Sigmoid colon (tissue), 6 donors: ENCODE measurements at regions not wholly inside any gene's neighbourhood (a gene's known extent, or its start where the extent isn't known, plus 50 kb on each side); places are given as distances from the start of the nearest gene placed in this dataset.

Experiments used
- DNase-seq: peaks from one replicate; pipeline ENCODE4 v3.0.0-alpha.2; 2019
- H3K27ac ChIP-seq, 4 donors: fragments of 200-600 bp; sonication (generic); one replicate each; pipeline ENCODE4 v1.5.1; 2016 to 2019; ENCODE audit warnings: mild to moderate bottlenecking in 1 of 4
- H3K27me3 ChIP-seq, 3 donors: fragments of 200-600 bp; sonication (generic); one replicate each; pipeline ENCODE4 v1.5.1; 2019; ENCODE audit warnings: mild to moderate bottlenecking in 1 of 3
- H3K36me3 ChIP-seq, 4 donors: fragments of 200-600 bp; sonication (generic); one replicate each; pipeline ENCODE4 v1.5.1; 2016 to 2019
- H3K4me1 ChIP-seq, 4 donors: fragments of 200-600 bp; sonication (generic); one replicate each; pipeline ENCODE4 v1.5.1; 2017 to 2019
- H3K4me3 ChIP-seq, 4 donors: fragments of 200-600 bp; sonication (generic); one replicate each; pipeline ENCODE4 v1.5.1; 2017 to 2019; ENCODE audit warnings: mild to moderate bottlenecking in 2 of 4, moderate library complexity in 1 of 4
- H3K9me3 ChIP-seq, 4 donors: fragments of 200-600 bp in 3 of 4; sonication (generic) in 3 of 4; one replicate each; pipeline versions ENCODE4 v1.5.1 to v1.6.1; 2013 to 2019
- EP300 ChIP-seq, 4 donors: sonication (generic); formaldehyde crosslinking; IDR thresholded peaks; one replicate each; pipeline ENCODE4 v1.6.1; 2017; ENCODE audit warnings: antibody characterized with exemption in 4 of 4
- POLR2A ChIP-seq, 2 donors: fragments of 450-650 bp; IDR thresholded peaks; one replicate each; pipeline ENCODE4 v1.6.1; 2016; ENCODE audit warnings: antibody characterized with exemption in 2 of 2, mild to moderate bottlenecking in 2 of 2, moderate library complexity in 2 of 2
- POLR2AphosphoS5 ChIP-seq, 4 donors: sonication (generic); formaldehyde crosslinking; IDR thresholded peaks; one replicate each; pipeline ENCODE4 v1.6.1; 2017; ENCODE audit warnings: antibody characterized with exemption in 4 of 4
- WGBS, 2 donors: extraction: QIAGEN DNeasy Blood & Tissue Kit; methylation state at CpG; one replicate each; pipeline ENCODE4 v1.1.7; 2013; 5-methylcytosine and 5-hydroxymethylcytosine counted together
- intact Hi-C: fragments of 100-400 bp; cut with DNase I; formaldehyde crosslinking; loops from one replicate; pipeline ENCODE4 v1.15.1; 2023
- TF ChIP-seq, protein P1 (sequence below), 4 experiments: fragments of 450-650 bp in 3 of 4; fragments of 200-600 bp in 1 of 4; IDR thresholded peaks; one replicate each; pipeline ENCODE4 v1.5.1; 2016 to 2019; ENCODE audit warnings: antibody characterized with exemption in 4 of 4, mild to moderate bottlenecking in 3 of 4, moderate library complexity in 2 of 4
- donor health status: healthy with polysubstance abuse.
- donor health status: healthy.

DNA sequence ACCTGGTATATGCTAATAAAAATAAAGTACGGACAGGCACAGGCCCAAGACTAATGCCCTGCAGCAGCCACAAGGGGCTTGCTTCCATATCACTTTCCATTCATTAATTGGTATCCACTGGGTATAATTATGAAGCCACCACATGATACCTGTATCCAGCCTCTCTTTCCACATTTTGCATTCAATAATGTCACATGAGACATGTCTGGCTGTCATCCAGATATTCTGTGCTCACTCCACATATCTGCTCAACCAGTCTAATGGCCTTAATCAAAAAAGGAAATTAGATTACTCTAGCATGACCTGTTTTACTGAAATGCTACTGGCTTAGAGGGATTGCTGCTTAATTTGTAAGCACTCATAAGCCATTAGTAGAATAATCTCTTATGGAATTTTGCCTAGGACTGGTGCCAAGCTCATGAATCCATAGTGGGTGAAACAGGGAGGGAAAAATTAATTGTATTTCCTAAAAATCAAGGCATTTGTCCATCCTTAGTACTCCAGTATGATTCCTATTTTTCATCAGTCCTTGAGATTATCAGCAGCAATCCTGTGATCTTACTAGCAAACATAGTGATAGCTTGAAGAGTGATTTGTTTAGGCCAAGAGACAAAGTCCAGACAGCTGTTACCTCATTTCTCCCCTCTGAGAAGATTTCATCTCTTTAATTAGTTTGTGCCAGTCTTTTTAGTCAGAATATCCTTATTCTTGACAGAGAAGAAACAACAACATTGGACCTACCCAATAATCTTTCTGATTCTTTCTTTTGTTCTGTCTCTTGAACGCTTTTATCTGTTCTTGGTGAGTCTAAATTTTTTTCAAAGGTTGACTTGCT is 119.2 kb upstream of the ABCA1 start:
- Histone ChIP-seq H3K9me3 (no peaks in the 10 kb centered on the region), H3K27ac (no peak overlapping the region), H3K27me3 (no peaks in the 10 kb centered on the region), H3K4me3 (no peak overlapping the region), H3K36me3 (no peaks in the 10 kb centered on the region), H3K4me1 (peaks cover 0 to 9% (median 0%) of the 10 kb centered on the region in 4 donors)
- no peak for DNase-seq
- 94 to 98% methylated on average over 2 of the region's 2 CpGs for WGBS, 2 donors
- intact Hi-C loops: no loop called here
- no peak for TF ChIP-seq EP300 (IDR thresholded peaks at IDR 0.05)

DNA sequence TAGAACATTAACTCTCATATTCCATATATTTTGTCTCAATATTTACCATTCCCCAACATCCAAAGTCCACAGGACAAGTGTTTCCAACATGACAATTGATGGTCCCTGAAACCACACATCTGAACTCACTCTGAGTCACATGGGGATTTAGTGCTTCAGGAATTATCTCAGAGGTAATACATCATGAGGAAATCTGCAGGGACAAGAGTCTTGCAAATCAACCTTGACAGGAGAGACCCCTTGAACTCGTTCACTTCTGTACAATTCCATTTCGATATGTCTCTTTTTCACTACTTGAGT is 119.7 kb upstream of the ABCA1 start:
- H3K4me1 ChIP-seq: peaks cover 0 to 9% (median 0%) of the 10 kb centered on the region in 4 donors
- no peaks in the 10 kb centered on the region for H3K9me3 ChIP-seq
- H3K27ac ChIP-seq: no peak overlapping the region
- no peak for DNase-seq
- intact Hi-C loops: no loop called here
- 65 to 69% methylated on average over 2 of the region's 2 CpGs for WGBS, 2 donors
- no peaks in the 10 kb centered on the region for H3K27me3 ChIP-seq
- H3K4me3 ChIP-seq: no peak overlapping the region
- H3K36me3 ChIP-seq: no peaks in the 10 kb centered on the region
- TF ChIP-seq, protein P1, sequence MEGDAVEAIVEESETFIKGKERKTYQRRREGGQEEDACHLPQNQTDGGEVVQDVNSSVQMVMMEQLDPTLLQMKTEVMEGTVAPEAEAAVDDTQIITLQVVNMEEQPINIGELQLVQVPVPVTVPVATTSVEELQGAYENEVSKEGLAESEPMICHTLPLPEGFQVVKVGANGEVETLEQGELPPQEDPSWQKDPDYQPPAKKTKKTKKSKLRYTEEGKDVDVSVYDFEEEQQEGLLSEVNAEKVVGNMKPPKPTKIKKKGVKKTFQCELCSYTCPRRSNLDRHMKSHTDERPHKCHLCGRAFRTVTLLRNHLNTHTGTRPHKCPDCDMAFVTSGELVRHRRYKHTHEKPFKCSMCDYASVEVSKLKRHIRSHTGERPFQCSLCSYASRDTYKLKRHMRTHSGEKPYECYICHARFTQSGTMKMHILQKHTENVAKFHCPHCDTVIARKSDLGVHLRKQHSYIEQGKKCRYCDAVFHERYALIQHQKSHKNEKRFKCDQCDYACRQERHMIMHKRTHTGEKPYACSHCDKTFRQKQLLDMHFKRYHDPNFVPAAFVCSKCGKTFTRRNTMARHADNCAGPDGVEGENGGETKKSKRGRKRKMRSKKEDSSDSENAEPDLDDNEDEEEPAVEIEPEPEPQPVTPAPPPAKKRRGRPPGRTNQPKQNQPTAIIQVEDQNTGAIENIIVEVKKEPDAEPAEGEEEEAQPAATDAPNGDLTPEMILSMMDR (IDR thresholded peaks at IDR 0.05): no peak
- TF ChIP-seq EP300 (IDR thresholded peaks at IDR 0.05) (no peak), POLR2AphosphoS5 (IDR thresholded peaks at IDR 0.05) (no peak), POLR2A (IDR thresholded peaks at IDR 0.05) (no peak)

DNA sequence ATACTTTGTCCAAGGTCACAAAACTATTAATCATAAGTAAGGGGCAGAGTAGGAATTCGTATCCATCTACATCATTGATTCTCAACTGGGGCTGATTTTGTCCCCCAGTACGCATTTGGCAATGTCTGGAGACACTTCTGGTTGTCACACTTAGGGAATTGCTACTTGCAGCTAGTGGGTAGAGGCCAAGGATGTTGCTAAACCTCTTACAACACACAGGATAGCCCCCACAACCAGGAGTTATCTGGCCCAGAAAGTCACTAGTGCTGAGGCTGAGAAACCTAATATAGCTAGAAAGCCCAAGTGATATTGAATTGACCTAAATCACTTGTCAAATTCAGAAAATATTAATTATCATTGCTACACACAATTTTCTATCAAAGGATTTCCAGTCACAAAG is 120.4 kb upstream of the ABCA1 start:
- TF ChIP-seq, protein P1 (IDR thresholded peaks at IDR 0.05): no peak
- TF ChIP-seq POLR2AphosphoS5 (IDR thresholded peaks at IDR 0.05): no peak
- no peak for TF ChIP-seq POLR2A (IDR thresholded peaks at IDR 0.05)
- TF ChIP-seq EP300 (IDR thresholded peaks at IDR 0.05): no peak
- intact Hi-C loops: no loop called here

DNA sequence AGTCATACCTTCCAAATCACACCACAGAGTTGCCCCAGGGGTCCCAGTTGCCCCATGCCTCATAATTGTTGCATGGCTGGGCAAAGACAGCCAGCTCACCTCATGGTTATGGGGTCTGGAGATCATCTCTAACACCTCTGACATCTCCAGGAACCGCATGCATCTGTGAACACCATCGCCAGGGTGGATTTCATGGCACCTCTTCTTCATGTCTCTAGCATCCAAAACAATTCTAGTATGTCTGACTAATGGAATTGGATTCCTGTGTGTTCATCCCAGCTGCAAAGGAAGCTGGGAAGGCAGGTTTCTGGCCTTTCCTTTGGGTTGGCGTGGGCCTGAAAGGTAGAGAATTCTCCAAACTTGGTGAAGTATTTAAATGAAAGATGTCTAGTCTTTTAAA is 122.3 kb upstream of the ABCA1 start:
- TF ChIP-seq POLR2A (IDR thresholded peaks at IDR 0.05): no peak
- no peak for TF ChIP-seq POLR2AphosphoS5 (IDR thresholded peaks at IDR 0.05)
- no peak for TF ChIP-seq EP300 (IDR thresholded peaks at IDR 0.05)
- TF ChIP-seq, protein P1 (IDR thresholded peaks at IDR 0.05): no peak
- H3K36me3 ChIP-seq: no peaks in the 10 kb centered on the region
- 78 to 84% methylated on average over 3 of the region's 3 CpGs for WGBS, 2 donors
- no peaks in the 10 kb centered on the region for H3K9me3 ChIP-seq
- no peak overlapping the region for H3K27ac ChIP-seq
- intact Hi-C loops: no loop called here
- DNase-seq: no peak
- H3K4me1 ChIP-seq: peaks cover 0 to 6% (median 2%) of the 10 kb centered on the region in 4 donors
- no peak overlapping the region for H3K4me3 ChIP-seq
- no peaks in the 10 kb centered on the region for H3K27me3 ChIP-seq

More for the DNA sequence above, 120.4 kb upstream of the ABCA1 start:
- no peak overlapping the region for H3K4me3 ChIP-seq
- DNase-seq: no peak
- H3K36me3 ChIP-seq: no peaks in the 10 kb centered on the region
- peaks cover 0 to 9% (median 0%) of the 10 kb centered on the region in 4 donors for H3K4me1 ChIP-seq
- H3K27me3 ChIP-seq: no peaks in the 10 kb centered on the region
- 73% methylated on average over 2 of the region's 2 CpGs for WGBS, 2 donors
- no peaks in the 10 kb centered on the region for H3K9me3 ChIP-seq
- H3K27ac ChIP-seq: no peak overlapping the region

DNA sequence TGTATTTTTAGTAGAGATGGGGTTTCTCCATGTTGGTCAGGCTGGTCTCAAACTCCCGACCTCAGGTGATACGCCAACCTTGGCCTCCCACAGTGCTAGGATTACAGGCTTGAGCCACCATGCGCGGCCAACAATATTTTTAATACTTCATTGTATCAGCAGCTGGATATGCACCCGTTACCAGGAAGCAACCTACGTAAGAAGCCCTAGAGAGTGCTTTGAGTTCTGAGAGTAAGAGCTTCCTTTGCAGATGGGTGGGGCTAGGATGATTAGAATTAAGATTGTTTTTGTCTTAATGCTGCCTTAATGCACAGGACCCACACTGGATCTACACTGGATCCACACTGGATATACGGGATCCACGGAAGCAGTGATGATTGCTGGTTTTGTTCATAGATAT is 123.9 kb upstream of the ABCA1 start:
- no peak overlapping the region for H3K4me3 ChIP-seq
- intact Hi-C loops: no loop called here
- H3K4me1 ChIP-seq: peaks cover 0 to 6% (median 2%) of the 10 kb centered on the region in 4 donors
- TF ChIP-seq POLR2AphosphoS5 (IDR thresholded peaks at IDR 0.05) (no peak), POLR2A (IDR thresholded peaks at IDR 0.05) (no peak), EP300 (IDR thresholded peaks at IDR 0.05) (no peak)
- TF ChIP-seq, protein P1 (IDR thresholded peaks at IDR 0.05): no peak
- no peak for DNase-seq
- H3K9me3 ChIP-seq: no peaks in the 10 kb centered on the region
- H3K27me3 ChIP-seq: no peaks in the 10 kb centered on the region
- 73 to 85% methylated on average over 8 of the region's 8 CpGs for WGBS, 2 donors
- H3K36me3 ChIP-seq: no peaks in the 10 kb centered on the region
- no peak overlapping the region for H3K27ac ChIP-seq
